Adrenal gland (tissue), 5 donors: ENCODE measurements at regions not wholly inside any gene's neighbourhood (a gene's known extent, or its start where the extent isn't known, plus 50 kb on each side); places are given as distances from the start of the nearest gene placed in this dataset.

Experiments used
- CTCF ChIP-seq, 6 experiments: fragments of 450-650 bp in 4 of 6; fragments of 200-600 bp in 2 of 6; sonication (generic) in 1 of 6; IDR thresholded peaks; 1 replicate in 5 of 6; 2 replicates in 1 of 6; pipeline versions ENCODE4 v1.5.1 to v1.8.0; 2016 to 2021; ENCODE audit warnings: antibody characterized with exemption in 6 of 6, mild to moderate bottlenecking in 2 of 6, moderate library complexity in 1 of 6
- POLR2A ChIP-seq, 2 donors: fragments of 450-650 bp; IDR thresholded peaks; one replicate each; pipeline ENCODE4 v1.6.1; 2017; ENCODE audit warnings: antibody characterized with exemption in 2 of 2, mild to moderate bottlenecking in 2 of 2, moderate library complexity in 1 of 2
- donor health status: DM: no; HTN: no; CAD: no.

GRCh38 chr12:19988001-19988400 is 380.3 kb upstream of the PDE3A start:
- TF ChIP-seq CTCF (IDR thresholded peaks at IDR 0.05) (no peak), POLR2A (IDR thresholded peaks at IDR 0.05) (no peak)
